ENCODE measurements at regions not wholly inside any gene's neighbourhood (a gene's known extent, or its start where the extent isn't known, plus 50 kb on each side); places are given as distances from the start of the nearest gene placed in this dataset.

- no peak overlapping the region for H3K27ac ChIP-seq
- H3K4me1 Mint-ChIP-seq: no peaks in the 10 kb centered on the region
- no peak overlapping the region for H3K27ac Mint-ChIP-seq
- H3K4me1 ChIP-seq: no peaks in the 10 kb centered on the region
- H3F3A ChIP-seq (ENCODE audit: low read depth): no peaks in the 10 kb centered on the region
- no peaks in the 10 kb centered on the region for H3K9me3 ChIP-seq (ENCODE audit: low read depth)
- TF ChIP-seq EZH2 (IDR thresholded peaks at IDR 0.05) (no peak), EZH2phosphoT487 (IDR thresholded peaks at IDR 0.05) (no peak), CTCF (IDR thresholded peaks at IDR 0.05) (no peak)
- DNase-seq (ENCODE audit: low spot score): no peak
- H3K4me3 ChIP-seq: no peak overlapping the region
- peaks cover 8% of the 10 kb centered on the region for H3K9me3 Mint-ChIP-seq
- no peaks in the 10 kb centered on the region for H3K79me2 ChIP-seq (ENCODE audit: low read depth)
- H3K27me3 Mint-ChIP-seq (ENCODE audit: insufficient read depth, low read depth): peaks cover 2% of the 10 kb centered on the region
- no peak overlapping the region for H3K4me2 ChIP-seq
- H3K36me3 Mint-ChIP-seq: no peaks in the 10 kb centered on the region
- no peak overlapping the region for H2AFZ ChIP-seq (replicated peaks)
- no peak overlapping the region for H3K4me3 Mint-ChIP-seq
- H3K27me3 ChIP-seq: no peaks in the 10 kb centered on the region
- H4K20me1 ChIP-seq (ENCODE audit: low read depth): no peaks in the 10 kb centered on the region
- H3K9ac ChIP-seq: no peak overlapping the region
- no peaks in the 10 kb centered on the region for H3K36me3 ChIP-seq
Measured at GRCh38 chr1:194076646-194077045, 890.2 kb upstream of the B3GALT2 start.

- H3K9ac ChIP-seq: no peak overlapping the region
- no peaks in the 10 kb centered on the region for H3K4me1 Mint-ChIP-seq
- DNase-seq (ENCODE audit: low spot score): no peak
- H3K79me2 ChIP-seq (ENCODE audit: low read depth): no peaks in the 10 kb centered on the region
- H3K27me3 ChIP-seq: no peaks in the 10 kb centered on the region
- no peak overlapping the region for H3K4me2 ChIP-seq
- peaks cover 8% of the 10 kb centered on the region for H3K9me3 Mint-ChIP-seq
- TF ChIP-seq CTCF (IDR thresholded peaks at IDR 0.05) (no peak), EZH2 (IDR thresholded peaks at IDR 0.05) (no peak), EZH2phosphoT487 (IDR thresholded peaks at IDR 0.05) (no peak)
- H3K27ac ChIP-seq: no peak overlapping the region
- no peaks in the 10 kb centered on the region for H3K36me3 ChIP-seq
- H3K4me3 Mint-ChIP-seq: no peak overlapping the region
- H4K20me1 ChIP-seq (ENCODE audit: low read depth): no peaks in the 10 kb centered on the region
- H3K9me3 ChIP-seq (ENCODE audit: low read depth): no peaks in the 10 kb centered on the region
- H3K27me3 Mint-ChIP-seq (ENCODE audit: insufficient read depth, low read depth): peaks cover 2% of the 10 kb centered on the region
- H2AFZ ChIP-seq (replicated peaks): no peak overlapping the region
- H3K4me1 ChIP-seq: no peaks in the 10 kb centered on the region
- H3K4me3 ChIP-seq: no peak overlapping the region
- no peak overlapping the region for H3K27ac Mint-ChIP-seq
- H3F3A ChIP-seq (ENCODE audit: low read depth): no peaks in the 10 kb centered on the region
- H3K36me3 Mint-ChIP-seq: no peaks in the 10 kb centered on the region
Measured at GRCh38 chr1:194073833-194074232, 887.4 kb upstream of the B3GALT2 start.

GRCh38 chr1:194071205-194071604 is 884.8 kb upstream of the B3GALT2 start:
- Histone ChIP-seq H4K20me1 (ENCODE audit: low read depth) (no peaks in the 10 kb centered on the region), H3F3A (ENCODE audit: low read depth) (no peaks in the 10 kb centered on the region), H3K9ac (no peak overlapping the region), H3K36me3 (no peaks in the 10 kb centered on the region), H3K79me2 (ENCODE audit: low read depth) (no peaks in the 10 kb centered on the region), H3K4me1 (no peaks in the 10 kb centered on the region), H3K4me2 (no peak overlapping the region), H3K27me3 (no peaks in the 10 kb centered on the region), H3K4me3 (no peak overlapping the region), H3K27ac (no peak overlapping the region), H3K9me3 (ENCODE audit: low read depth) (no peaks in the 10 kb centered on the region), H2AFZ (replicated peaks) (no peak overlapping the region)
- no peak for DNase-seq (ENCODE audit: low spot score)
- Mint-ChIP-seq H3K4me3 (no peak overlapping the region), H3K9me3 (peaks cover under 1% of the 10 kb centered on the region), H3K27me3 (ENCODE audit: insufficient read depth, low read depth) (no peaks in the 10 kb centered on the region), H3K4me1 (no peaks in the 10 kb centered on the region), H3K36me3 (no peaks in the 10 kb centered on the region), H3K27ac (no peak overlapping the region)
- no peak for TF ChIP-seq EZH2 (IDR thresholded peaks at IDR 0.05)
- TF ChIP-seq CTCF (IDR thresholded peaks at IDR 0.05): no peak
- TF ChIP-seq EZH2phosphoT487 (IDR thresholded peaks at IDR 0.05): no peak

GRCh38 chr1:194069831-194070218 is 883.4 kb upstream of the B3GALT2 start:
- Histone ChIP-seq H2AFZ (replicated peaks) (no peak overlapping the region), H3K27ac (no peak overlapping the region), H3K4me1 (no peaks in the 10 kb centered on the region), H4K20me1 (ENCODE audit: low read depth) (no peaks in the 10 kb centered on the region), H3F3A (ENCODE audit: low read depth) (no peaks in the 10 kb centered on the region), H3K4me3 (no peak overlapping the region), H3K9me3 (ENCODE audit: low read depth) (no peaks in the 10 kb centered on the region), H3K36me3 (no peaks in the 10 kb centered on the region), H3K9ac (no peak overlapping the region), H3K79me2 (ENCODE audit: low read depth) (no peaks in the 10 kb centered on the region), H3K27me3 (no peaks in the 10 kb centered on the region), H3K4me2 (no peak overlapping the region)
- no peaks in the 10 kb centered on the region for H3K36me3 Mint-ChIP-seq
- H3K27me3 Mint-ChIP-seq (ENCODE audit: insufficient read depth, low read depth): no peaks in the 10 kb centered on the region
- H3K9me3 Mint-ChIP-seq: no peaks in the 10 kb centered on the region
- DNase-seq (ENCODE audit: low spot score): no peak
- H3K4me3 Mint-ChIP-seq: no peak overlapping the region
- no peak overlapping the region for H3K27ac Mint-ChIP-seq
- no peaks in the 10 kb centered on the region for H3K4me1 Mint-ChIP-seq
- TF ChIP-seq EZH2phosphoT487 (IDR thresholded peaks at IDR 0.05) (no peak), EZH2 (IDR thresholded peaks at IDR 0.05) (no peak)

Data from neural progenitor cell (in vitro differentiated cells).